SKM-1 (cell line): ENCODE measurements at regions not wholly inside any gene's neighbourhood (a gene's known extent, or its start where the extent isn't known, plus 50 kb on each side); places are given as distances from the start of the nearest gene placed in this dataset.

Experiments
- DNase-seq: peaks from one replicate; lab custom pipeline; 2025; ENCODE audit not compliant: unreplicated experiment; lab: John Stamatoyannopoulos, UW

GRCh38 chr2:104502901-104503300 lies 351.0 kb upstream of the POU3F3 start:
- DNase-seq = no peak

GRCh38 chr2:104504331-104505073 lies 349.4 kb upstream of the POU3F3 start:
- no peak for DNase-seq

GRCh38 chr2:104518256-104518655 lies 335.7 kb upstream of the POU3F3 start:
- DNase-seq = no peak

GRCh38 chr2:104521247-104521646 lies 332.7 kb upstream of the POU3F3 start:
- no peak for DNase-seq

GRCh38 chr2:104523921-104524320 lies 330.0 kb upstream of the POU3F3 start:
- no peak for DNase-seq

GRCh38 chr2:104528101-104528500 lies 325.8 kb upstream of the POU3F3 start:
- no peak for DNase-seq

GRCh38 chr2:104531122-104531521 lies 322.8 kb upstream of the POU3F3 start:
- no peak for DNase-seq

GRCh38 chr2:104537116-104537515 lies 316.8 kb upstream of the POU3F3 start:
- DNase-seq = no peak

- DNase-seq = no peak
Measured at GRCh38 chr2:104538077-104538476, 315.8 kb upstream of the POU3F3 start.

- peak; percentile 13 for DNase-seq
Measured at GRCh38 chr2:104539649-104540048, 314.3 kb upstream of the POU3F3 start.

- DNase-seq = no peak
Measured at GRCh38 chr2:104545055-104545454, 308.9 kb upstream of the POU3F3 start.

GRCh38 chr2:104546537-104546936 lies 307.4 kb upstream of the POU3F3 start:
- DNase-seq = no peak

- no peak for DNase-seq
Measured at GRCh38 chr2:104547221-104547620, 306.7 kb upstream of the POU3F3 start.

- DNase-seq = no peak
Measured at GRCh38 chr2:104561251-104561650, 292.7 kb upstream of the POU3F3 start.

GRCh38 chr2:104562537-104562936 lies 291.4 kb upstream of the POU3F3 start:
- no peak for DNase-seq

GRCh38 chr2:104563398-104563996 lies 290.4 kb upstream of the POU3F3 start:
- no peak for DNase-seq

- DNase-seq = no peak
Measured at GRCh38 chr2:104568247-104568646, 285.7 kb upstream of the POU3F3 start.

GRCh38 chr2:104570259-104570658 lies 283.7 kb upstream of the POU3F3 start:
- no peak for DNase-seq

- DNase-seq = peak; percentile 66
Measured at GRCh38 chr2:104572834-104573233, 281.1 kb upstream of the POU3F3 start.

GRCh38 chr2:104574367-104574766 lies 279.5 kb upstream of the POU3F3 start:
- DNase-seq = no peak

- no peak for DNase-seq
Measured at GRCh38 chr2:104577143-104577542, 276.8 kb upstream of the POU3F3 start.

- no peak for DNase-seq
Measured at GRCh38 chr2:104582471-104582870, 271.4 kb upstream of the POU3F3 start.

GRCh38 chr2:104583811-104584210 lies 270.1 kb upstream of the POU3F3 start:
- DNase-seq = no peak
